ENCODE measurements at regions not wholly inside any gene's neighbourhood (a gene's known extent, or its start where the extent isn't known, plus 50 kb on each side); places are given as distances from the start of the nearest gene placed in this dataset.

- Histone ChIP-seq H3K27me3 (ENCODE audit: insufficient read depth, poor library complexity, severe bottlenecking) (no peaks in the 10 kb centered on the region), H3K4me3 (replicated peaks; ENCODE audit: insufficient read depth, low read length) (no peak overlapping the region), H3K27ac (replicated peaks) (no peak overlapping the region)
- TF ChIP-seq, protein P1, sequence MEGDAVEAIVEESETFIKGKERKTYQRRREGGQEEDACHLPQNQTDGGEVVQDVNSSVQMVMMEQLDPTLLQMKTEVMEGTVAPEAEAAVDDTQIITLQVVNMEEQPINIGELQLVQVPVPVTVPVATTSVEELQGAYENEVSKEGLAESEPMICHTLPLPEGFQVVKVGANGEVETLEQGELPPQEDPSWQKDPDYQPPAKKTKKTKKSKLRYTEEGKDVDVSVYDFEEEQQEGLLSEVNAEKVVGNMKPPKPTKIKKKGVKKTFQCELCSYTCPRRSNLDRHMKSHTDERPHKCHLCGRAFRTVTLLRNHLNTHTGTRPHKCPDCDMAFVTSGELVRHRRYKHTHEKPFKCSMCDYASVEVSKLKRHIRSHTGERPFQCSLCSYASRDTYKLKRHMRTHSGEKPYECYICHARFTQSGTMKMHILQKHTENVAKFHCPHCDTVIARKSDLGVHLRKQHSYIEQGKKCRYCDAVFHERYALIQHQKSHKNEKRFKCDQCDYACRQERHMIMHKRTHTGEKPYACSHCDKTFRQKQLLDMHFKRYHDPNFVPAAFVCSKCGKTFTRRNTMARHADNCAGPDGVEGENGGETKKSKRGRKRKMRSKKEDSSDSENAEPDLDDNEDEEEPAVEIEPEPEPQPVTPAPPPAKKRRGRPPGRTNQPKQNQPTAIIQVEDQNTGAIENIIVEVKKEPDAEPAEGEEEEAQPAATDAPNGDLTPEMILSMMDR (IDR thresholded peaks at IDR 0.05; ENCODE audit: insufficient read depth, low read length), result no peak
- TF ChIP-seq GABPA (IDR thresholded peaks at IDR 0.05; ENCODE audit: low read depth) (no peak), SPI1 (IDR thresholded peaks at IDR 0.05; ENCODE audit: borderline replicate concordance, low read depth) (no peak), POLR2AphosphoS5 (IDR thresholded peaks at IDR 0.05; ENCODE audit: low read depth) (no peak)
- TF ChIP-seq, protein P2, sequence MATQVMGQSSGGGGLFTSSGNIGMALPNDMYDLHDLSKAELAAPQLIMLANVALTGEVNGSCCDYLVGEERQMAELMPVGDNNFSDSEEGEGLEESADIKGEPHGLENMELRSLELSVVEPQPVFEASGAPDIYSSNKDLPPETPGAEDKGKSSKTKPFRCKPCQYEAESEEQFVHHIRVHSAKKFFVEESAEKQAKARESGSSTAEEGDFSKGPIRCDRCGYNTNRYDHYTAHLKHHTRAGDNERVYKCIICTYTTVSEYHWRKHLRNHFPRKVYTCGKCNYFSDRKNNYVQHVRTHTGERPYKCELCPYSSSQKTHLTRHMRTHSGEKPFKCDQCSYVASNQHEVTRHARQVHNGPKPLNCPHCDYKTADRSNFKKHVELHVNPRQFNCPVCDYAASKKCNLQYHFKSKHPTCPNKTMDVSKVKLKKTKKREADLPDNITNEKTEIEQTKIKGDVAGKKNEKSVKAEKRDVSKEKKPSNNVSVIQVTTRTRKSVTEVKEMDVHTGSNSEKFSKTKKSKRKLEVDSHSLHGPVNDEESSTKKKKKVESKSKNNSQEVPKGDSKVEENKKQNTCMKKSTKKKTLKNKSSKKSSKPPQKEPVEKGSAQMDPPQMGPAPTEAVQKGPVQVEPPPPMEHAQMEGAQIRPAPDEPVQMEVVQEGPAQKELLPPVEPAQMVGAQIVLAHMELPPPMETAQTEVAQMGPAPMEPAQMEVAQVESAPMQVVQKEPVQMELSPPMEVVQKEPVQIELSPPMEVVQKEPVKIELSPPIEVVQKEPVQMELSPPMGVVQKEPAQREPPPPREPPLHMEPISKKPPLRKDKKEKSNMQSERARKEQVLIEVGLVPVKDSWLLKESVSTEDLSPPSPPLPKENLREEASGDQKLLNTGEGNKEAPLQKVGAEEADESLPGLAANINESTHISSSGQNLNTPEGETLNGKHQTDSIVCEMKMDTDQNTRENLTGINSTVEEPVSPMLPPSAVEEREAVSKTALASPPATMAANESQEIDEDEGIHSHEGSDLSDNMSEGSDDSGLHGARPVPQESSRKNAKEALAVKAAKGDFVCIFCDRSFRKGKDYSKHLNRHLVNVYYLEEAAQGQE (IDR thresholded peaks at IDR 0.05; ENCODE audit: insufficient replicate concordance, low read depth), result no peak
- DNase-seq (ENCODE audit: low read depth in 1 of 2, low spot score in 1 of 2), result no peak
Measured at GRCh38 chr12:60501124-60501729, 905.4 kb downstream of the SLC16A7 start.

- TF ChIP-seq GABPA (IDR thresholded peaks at IDR 0.05; ENCODE audit: low read depth) (no peak), SPI1 (IDR thresholded peaks at IDR 0.05; ENCODE audit: borderline replicate concordance, low read depth) (no peak), POLR2AphosphoS5 (IDR thresholded peaks at IDR 0.05; ENCODE audit: low read depth) (no peak)
- TF ChIP-seq, protein P2 (IDR thresholded peaks at IDR 0.05; ENCODE audit: insufficient replicate concordance, low read depth), result no peak
- TF ChIP-seq, protein P1 (IDR thresholded peaks at IDR 0.05; ENCODE audit: insufficient read depth, low read length), result no peak
- H3K4me3 ChIP-seq (replicated peaks; ENCODE audit: insufficient read depth, low read length), result no peak overlapping the region
- no peak for DNase-seq (ENCODE audit: low read depth in 1 of 2, low spot score in 1 of 2)
- H3K27ac ChIP-seq (replicated peaks), result no peak overlapping the region
- H3K27me3 ChIP-seq (ENCODE audit: insufficient read depth, poor library complexity, severe bottlenecking), result no peaks in the 10 kb centered on the region
Measured at GRCh38 chr12:60522684-60523400, 927.0 kb downstream of the SLC16A7 start.

- Histone ChIP-seq H3K27me3 (ENCODE audit: insufficient read depth, poor library complexity, severe bottlenecking) (no peaks in the 10 kb centered on the region), H3K27ac (replicated peaks) (no peak overlapping the region), H3K4me3 (replicated peaks; ENCODE audit: insufficient read depth, low read length) (no peak overlapping the region)
- no peak for DNase-seq (ENCODE audit: low read depth in 1 of 2, low spot score in 1 of 2)
- TF ChIP-seq, protein P1 (IDR thresholded peaks at IDR 0.05; ENCODE audit: insufficient read depth, low read length), result no peak
- TF ChIP-seq GABPA (IDR thresholded peaks at IDR 0.05; ENCODE audit: low read depth), result no peak
- no peak for TF ChIP-seq SPI1 (IDR thresholded peaks at IDR 0.05; ENCODE audit: borderline replicate concordance, low read depth)
- TF ChIP-seq, protein P2 (IDR thresholded peaks at IDR 0.05; ENCODE audit: insufficient replicate concordance, low read depth), result no peak
- no peak for TF ChIP-seq POLR2AphosphoS5 (IDR thresholded peaks at IDR 0.05; ENCODE audit: low read depth)
Measured at GRCh38 chr12:60529261-60529660, 933.4 kb downstream of the SLC16A7 start.
